ENCODE measurements at regions not wholly inside any gene's neighbourhood (a gene's known extent, or its start where the extent isn't known, plus 50 kb on each side); places are given as distances from the start of the nearest gene placed in this dataset.
A peak's percentile ranks its signal among the peaks of the same experiment; 100 is the strongest.

DNA sequence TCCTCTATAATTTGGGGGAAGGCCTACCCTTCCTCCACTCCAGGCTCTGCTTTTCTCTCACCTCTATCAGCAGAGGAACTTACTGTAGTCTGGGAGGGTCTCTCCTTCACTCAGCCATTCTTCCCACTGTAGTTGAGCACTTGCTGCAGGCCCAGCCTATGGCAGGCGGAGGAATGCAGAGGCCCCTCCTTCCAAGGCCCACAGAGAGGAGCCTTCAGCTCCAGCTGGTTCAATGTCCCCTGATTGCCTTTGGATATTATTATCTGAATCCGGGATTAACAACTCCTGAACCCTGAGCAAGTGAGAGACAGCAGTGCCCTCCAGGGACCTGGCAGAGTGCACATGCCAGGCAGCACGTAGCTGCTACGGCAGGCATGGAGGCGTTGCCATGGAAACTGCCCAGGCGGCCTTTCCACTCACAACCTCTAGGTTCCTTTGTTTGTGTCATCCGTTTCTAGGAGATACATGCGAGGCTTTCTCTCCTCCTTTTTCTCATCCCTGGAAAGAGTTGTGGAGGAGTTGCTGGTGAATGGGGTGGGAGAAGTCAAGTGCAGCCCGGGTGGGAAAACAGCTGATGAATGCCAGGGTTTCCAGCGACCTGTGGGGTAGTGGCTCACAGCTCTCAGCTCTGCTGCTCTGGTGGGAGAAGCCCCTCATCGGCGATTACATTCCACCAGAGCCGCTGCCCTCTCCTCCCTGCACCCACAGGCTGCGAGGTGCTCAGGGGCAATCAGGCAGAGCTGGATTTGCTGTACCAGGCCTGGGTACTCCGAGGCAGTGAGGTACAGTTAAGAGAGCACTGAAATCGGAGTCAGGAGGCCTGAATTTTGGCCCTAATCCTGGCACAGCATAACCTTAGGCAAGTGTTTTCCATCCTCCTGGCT is 55.3 kb upstream of the HK2 start:
- H3K79me2 ChIP-seq (ENCODE audit: control insufficient read depth, insufficient read depth, low read length) = no peaks in the 10 kb centered on the region
- H3K4me1 ChIP-seq (ENCODE audit: control insufficient read depth, extremely low read depth, insufficient read depth, low read length) = no peaks in the 10 kb centered on the region
- DNase-seq (ENCODE audit: low read depth, low spot score) = no peak
- no peaks in the 10 kb centered on the region for H3K9me3 ChIP-seq (ENCODE audit: control insufficient read depth, low read depth, low read length)
- no peaks in the 10 kb centered on the region for H3K27me3 ChIP-seq (ENCODE audit: control insufficient read depth, extremely low read depth, insufficient read depth, low read length)
- H4K20me1 ChIP-seq (ENCODE audit: control insufficient read depth, extremely low read depth, insufficient read depth, low read length) = no peaks in the 10 kb centered on the region
- no peak overlapping the region for H2AFZ ChIP-seq (ENCODE audit: control insufficient read depth, low read length)
- no peaks in the 10 kb centered on the region for H3K36me3 ChIP-seq (ENCODE audit: control insufficient read depth in 2 of 2, extremely low read depth in 1 of 2, insufficient read depth in 2 of 2, low read length in 2 of 2)
- no peak overlapping the region for H3K27ac ChIP-seq (ENCODE audit: control insufficient read depth, insufficient read depth, low read length)
- H3K9ac ChIP-seq (ENCODE audit: control insufficient read depth, extremely low read depth, insufficient read depth, low read length) = no peak overlapping the region
- H3K4me3 ChIP-seq (ENCODE audit: control insufficient read depth in 2 of 3, extremely low read depth in 1 of 3, insufficient read depth in 2 of 3, low read depth in 1 of 3, low read length in 3 of 3) = no peak overlapping the region
- H3K9me1 ChIP-seq (ENCODE audit: control insufficient read depth, extremely low read depth, insufficient read depth, low read length) = no peaks in the 10 kb centered on the region
- dilution Hi-C loops (cut with MboI; ENCODE audit: extremely low pct_ligation_motif_present, low sequenced_read_pairs) = no loop called here
- H3K4me2 ChIP-seq (ENCODE audit: control insufficient read depth, extremely low read depth, insufficient read depth, low read depth, low read length) = no peak overlapping the region
- no peak for FAIRE-seq
- TF ChIP-seq CTCF (optimal IDR thresholded peaks at IDR 0.05 in 1 of 3, IDR thresholded peaks at IDR 0.05 in 1 of 3, conservative IDR thresholded peaks at IDR 0.05 in 1 of 3; ENCODE audit: extremely low read depth in 1 of 3, insufficient read depth in 2 of 3, low read length in 3 of 3) = peak in 1 of 3 experiments; percentile 12
- no peak for TF ChIP-seq EZH2 (IDR thresholded peaks at IDR 0.05; ENCODE audit: low read length)

DNA sequence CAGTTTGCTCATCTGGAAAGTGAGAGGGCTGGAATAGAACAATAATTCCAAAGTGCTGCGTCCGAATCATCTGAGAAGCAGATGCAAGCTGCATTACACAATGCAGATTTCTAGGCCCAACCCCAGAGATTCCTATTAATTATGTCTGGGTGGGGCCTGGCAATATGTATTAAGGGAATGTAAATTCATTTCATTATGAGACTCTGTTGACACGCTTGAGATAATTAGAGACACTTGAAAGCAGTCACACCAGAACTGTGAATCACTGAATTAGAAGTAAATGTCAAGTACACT is 54.7 kb upstream of the HK2 start:
- no peaks in the 10 kb centered on the region for H3K79me2 ChIP-seq (ENCODE audit: control insufficient read depth, insufficient read depth, low read length)
- dilution Hi-C loops (cut with MboI; ENCODE audit: extremely low pct_ligation_motif_present, low sequenced_read_pairs) = no loop called here
- H3K4me2 ChIP-seq (ENCODE audit: control insufficient read depth, extremely low read depth, insufficient read depth, low read depth, low read length) = no peak overlapping the region
- H4K20me1 ChIP-seq (ENCODE audit: control insufficient read depth, extremely low read depth, insufficient read depth, low read length) = no peaks in the 10 kb centered on the region
- H3K4me3 ChIP-seq (ENCODE audit: control insufficient read depth in 2 of 3, extremely low read depth in 1 of 3, insufficient read depth in 2 of 3, low read depth in 1 of 3, low read length in 3 of 3) = no peak overlapping the region
- no peaks in the 10 kb centered on the region for H3K9me3 ChIP-seq (ENCODE audit: control insufficient read depth, low read depth, low read length)
- no peak overlapping the region for H3K27ac ChIP-seq (ENCODE audit: control insufficient read depth, insufficient read depth, low read length)
- H3K36me3 ChIP-seq (ENCODE audit: control insufficient read depth in 2 of 2, extremely low read depth in 1 of 2, insufficient read depth in 2 of 2, low read length in 2 of 2) = no peaks in the 10 kb centered on the region
- TF ChIP-seq CTCF (optimal IDR thresholded peaks at IDR 0.05 in 1 of 3, IDR thresholded peaks at IDR 0.05 in 1 of 3, conservative IDR thresholded peaks at IDR 0.05 in 1 of 3; ENCODE audit: extremely low read depth in 1 of 3, insufficient read depth in 2 of 3, low read length in 3 of 3) (no peak), EZH2 (IDR thresholded peaks at IDR 0.05; ENCODE audit: low read length) (no peak)
- FAIRE-seq (no peak), DNase-seq (ENCODE audit: low read depth, low spot score) (no peak)
- no peaks in the 10 kb centered on the region for H3K4me1 ChIP-seq (ENCODE audit: control insufficient read depth, extremely low read depth, insufficient read depth, low read length)
- H3K9ac ChIP-seq (ENCODE audit: control insufficient read depth, extremely low read depth, insufficient read depth, low read length) = no peak overlapping the region
- no peaks in the 10 kb centered on the region for H3K9me1 ChIP-seq (ENCODE audit: control insufficient read depth, extremely low read depth, insufficient read depth, low read length)
- H2AFZ ChIP-seq (ENCODE audit: control insufficient read depth, low read length) = no peak overlapping the region
- H3K27me3 ChIP-seq (ENCODE audit: control insufficient read depth, extremely low read depth, insufficient read depth, low read length) = no peaks in the 10 kb centered on the region
